ENCODE measurements at regions not wholly inside any gene's neighbourhood (a gene's known extent, or its start where the extent isn't known, plus 50 kb on each side); places are given as distances from the start of the nearest gene placed in this dataset.

GRCh38 chr2:226680719-226681118, 118.9 kb downstream of the IRS1 start:
- no peak for ATAC-seq
- Mint-ChIP-seq H3K27ac (no peak overlapping the region), H3K36me3 (no peaks in the 10 kb centered on the region), H3K9me3 (peaks cover 2% of the 10 kb centered on the region), H3K4me1 (peaks cover 6% of the 10 kb centered on the region), H3K4me3 (no peak overlapping the region)
- DNase-seq (ENCODE audit: low spot score in 2 of 2), result no peak

- Mint-ChIP-seq H3K36me3 (no peaks in the 10 kb centered on the region), H3K27ac (no peak overlapping the region), H3K4me1 (no peaks in the 10 kb centered on the region), H3K9me3 (no peaks in the 10 kb centered on the region), H3K4me3 (no peak overlapping the region)
- ATAC-seq (no peak), DNase-seq (ENCODE audit: low spot score in 2 of 2) (no peak)
Measured at GRCh38 chr2:226679389-226680065, 120.1 kb downstream of the IRS1 start.

- Mint-ChIP-seq H3K36me3 (no peaks in the 10 kb centered on the region), H3K9me3 (no peaks in the 10 kb centered on the region), H3K4me1 (peaks cover 1% of the 10 kb centered on the region), H3K4me3 (no peak overlapping the region), H3K27ac (no peak overlapping the region)
- ATAC-seq, result no peak
- DNase-seq (ENCODE audit: low spot score in 2 of 2), result no peak
Measured at GRCh38 chr2:226678422-226678821, 121.2 kb downstream of the IRS1 start.

GRCh38 chr2:226677080-226677479, 122.5 kb downstream of the IRS1 start:
- ATAC-seq (no peak), DNase-seq (ENCODE audit: low spot score in 2 of 2) (no peak)
- no peaks in the 10 kb centered on the region for H3K9me3 Mint-ChIP-seq
- H3K4me3 Mint-ChIP-seq, result no peak overlapping the region
- H3K4me1 Mint-ChIP-seq, result peaks cover 7% of the 10 kb centered on the region
- H3K36me3 Mint-ChIP-seq, result no peaks in the 10 kb centered on the region
- H3K27ac Mint-ChIP-seq, result no peak overlapping the region

GRCh38 chr2:226676618-226677017, 123.0 kb downstream of the IRS1 start:
- H3K36me3 Mint-ChIP-seq, result no peaks in the 10 kb centered on the region
- H3K27ac Mint-ChIP-seq, result no peak overlapping the region
- ATAC-seq, result no peak
- H3K4me1 Mint-ChIP-seq, result peaks cover 7% of the 10 kb centered on the region
- H3K9me3 Mint-ChIP-seq, result no peaks in the 10 kb centered on the region
- H3K4me3 Mint-ChIP-seq, result no peak overlapping the region
- no peak for DNase-seq (ENCODE audit: low spot score in 2 of 2)

- DNase-seq (ENCODE audit: low spot score in 2 of 2) (no peak), ATAC-seq (no peak)
- Mint-ChIP-seq H3K4me1 (peaks cover 7% of the 10 kb centered on the region), H3K36me3 (no peaks in the 10 kb centered on the region), H3K4me3 (no peak overlapping the region), H3K27ac (no peak overlapping the region), H3K9me3 (no peaks in the 10 kb centered on the region)
Measured at GRCh38 chr2:226674123-226674522, 125.5 kb downstream of the IRS1 start.

GRCh38 chr2:226673314-226673723, 126.3 kb downstream of the IRS1 start:
- ATAC-seq (no peak), DNase-seq (ENCODE audit: low spot score in 2 of 2) (no peak)
- no peak overlapping the region for H3K27ac Mint-ChIP-seq
- no peaks in the 10 kb centered on the region for H3K9me3 Mint-ChIP-seq
- peaks cover 7% of the 10 kb centered on the region for H3K4me1 Mint-ChIP-seq
- H3K36me3 Mint-ChIP-seq, result no peaks in the 10 kb centered on the region
- H3K4me3 Mint-ChIP-seq, result no peak overlapping the region

GRCh38 chr2:226671141-226671676, 128.4 kb downstream of the IRS1 start:
- peaks cover 7% of the 10 kb centered on the region for H3K4me1 Mint-ChIP-seq
- no peak overlapping the region for H3K4me3 Mint-ChIP-seq
- H3K9me3 Mint-ChIP-seq, result no peaks in the 10 kb centered on the region
- H3K36me3 Mint-ChIP-seq, result no peaks in the 10 kb centered on the region
- ATAC-seq (no peak), DNase-seq (ENCODE audit: low spot score in 2 of 2) (no peak)
- H3K27ac Mint-ChIP-seq, result no peak overlapping the region

- no peaks in the 10 kb centered on the region for H3K9me3 Mint-ChIP-seq
- DNase-seq (ENCODE audit: low spot score in 2 of 2), result no peak
- H3K36me3 Mint-ChIP-seq, result no peaks in the 10 kb centered on the region
- peaks cover 7% of the 10 kb centered on the region for H3K4me1 Mint-ChIP-seq
- H3K27ac Mint-ChIP-seq, result no peak overlapping the region
- H3K4me3 Mint-ChIP-seq, result no peak overlapping the region
- no peak for ATAC-seq
Measured at GRCh38 chr2:226669905-226670304, 129.7 kb downstream of the IRS1 start.

- H3K4me1 Mint-ChIP-seq, result peaks cover 7% of the 10 kb centered on the region
- no peaks in the 10 kb centered on the region for H3K36me3 Mint-ChIP-seq
- no peak overlapping the region for H3K4me3 Mint-ChIP-seq
- DNase-seq (ENCODE audit: low spot score in 2 of 2) (no peak), ATAC-seq (no peak)
- no peak overlapping the region for H3K27ac Mint-ChIP-seq
- no peaks in the 10 kb centered on the region for H3K9me3 Mint-ChIP-seq
Measured at GRCh38 chr2:226669249-226669648, 130.4 kb downstream of the IRS1 start.

- no peak overlapping the region for H3K27ac Mint-ChIP-seq
- no peaks in the 10 kb centered on the region for H3K36me3 Mint-ChIP-seq
- H3K4me1 Mint-ChIP-seq, result no peaks in the 10 kb centered on the region
- no peaks in the 10 kb centered on the region for H3K9me3 Mint-ChIP-seq
- ATAC-seq (no peak), DNase-seq (ENCODE audit: low spot score in 2 of 2) (no peak)
- H3K4me3 Mint-ChIP-seq, result no peak overlapping the region
Measured at GRCh38 chr2:226667736-226668135, 131.9 kb downstream of the IRS1 start.

GRCh38 chr2:226665306-226665831, 134.3 kb downstream of the IRS1 start:
- H3K9me3 Mint-ChIP-seq, result no peaks in the 10 kb centered on the region
- DNase-seq (ENCODE audit: low spot score in 2 of 2) (no peak), ATAC-seq (no peak)
- H3K4me1 Mint-ChIP-seq, result no peaks in the 10 kb centered on the region
- no peak overlapping the region for H3K27ac Mint-ChIP-seq
- H3K36me3 Mint-ChIP-seq, result no peaks in the 10 kb centered on the region
- no peak overlapping the region for H3K4me3 Mint-ChIP-seq

GRCh38 chr2:226664661-226665060, 135.0 kb downstream of the IRS1 start:
- no peaks in the 10 kb centered on the region for H3K9me3 Mint-ChIP-seq
- H3K4me3 Mint-ChIP-seq, result no peak overlapping the region
- H3K4me1 Mint-ChIP-seq, result no peaks in the 10 kb centered on the region
- DNase-seq (ENCODE audit: low spot score in 2 of 2) (no peak), ATAC-seq (no peak)
- H3K36me3 Mint-ChIP-seq, result no peaks in the 10 kb centered on the region
- H3K27ac Mint-ChIP-seq, result no peak overlapping the region

GRCh38 chr2:226664140-226664539, 135.5 kb downstream of the IRS1 start:
- Mint-ChIP-seq H3K4me1 (no peaks in the 10 kb centered on the region), H3K9me3 (no peaks in the 10 kb centered on the region), H3K27ac (no peak overlapping the region), H3K36me3 (no peaks in the 10 kb centered on the region), H3K4me3 (no peak overlapping the region)
- DNase-seq (ENCODE audit: low spot score in 2 of 2), result no peak
- ATAC-seq, result no peak

GRCh38 chr2:226661789-226662545, 137.7 kb downstream of the IRS1 start:
- ATAC-seq (peak; percentile 16), DNase-seq (ENCODE audit: low spot score in 2 of 2) (no peak)
- H3K9me3 Mint-ChIP-seq, result no peaks in the 10 kb centered on the region
- H3K4me1 Mint-ChIP-seq, result no peaks in the 10 kb centered on the region
- H3K4me3 Mint-ChIP-seq, result no peak overlapping the region
- H3K36me3 Mint-ChIP-seq, result no peaks in the 10 kb centered on the region
- no peak overlapping the region for H3K27ac Mint-ChIP-seq

GRCh38 chr2:226660526-226660925, 139.1 kb downstream of the IRS1 start:
- DNase-seq (ENCODE audit: low spot score in 2 of 2), result no peak
- Mint-ChIP-seq H3K9me3 (no peaks in the 10 kb centered on the region), H3K36me3 (no peaks in the 10 kb centered on the region)

More at GRCh38 chr2:226660526-226660925, 139.1 kb downstream of the IRS1 start:
- Mint-ChIP-seq H3K4me3 (no peak overlapping the region), H3K27ac (no peak overlapping the region), H3K4me1 (no peaks in the 10 kb centered on the region)
- no peak for ATAC-seq
